NB4 (cell line): ENCODE measurements at regions not wholly inside any gene's neighbourhood (a gene's known extent, or its start where the extent isn't known, plus 50 kb on each side); places are given as distances from the start of the nearest gene placed in this dataset.

Source experiments
- DNase-seq: peaks from one replicate; pipeline ENCODE4 v3.0.0; 2010; ENCODE audit warnings: low read depth
- H3K4me3 ChIP-seq: one replicate; pipeline ENCODE4 v1.5.1; 2011; ENCODE audit warnings: mild to moderate bottlenecking, low read depth, low read length, moderate library complexity
- CTCF ChIP-seq: IDR thresholded peaks from one replicate; pipeline ENCODE4 v1.5.1; 2012; ENCODE audit warnings: low read depth, low read length
- MYC ChIP-seq: IDR thresholded peaks from 2 replicates; pipeline ENCODE4 v1.6.1; 2011; ENCODE audit warnings: low read depth, low read length
- POLR2A ChIP-seq: IDR thresholded peaks from 2 replicates; pipeline ENCODE4 v1.6.1; 2011; ENCODE audit warnings: mild to moderate bottlenecking; ENCODE audit not compliant: insufficient read length; ENCODE audit errors: extremely low read depth
- TF ChIP-seq, protein P1 (sequence below): IDR thresholded peaks from 2 replicates; pipeline ENCODE4 v1.6.1; 2011; ENCODE audit warnings: low read depth, low read length

DNA sequence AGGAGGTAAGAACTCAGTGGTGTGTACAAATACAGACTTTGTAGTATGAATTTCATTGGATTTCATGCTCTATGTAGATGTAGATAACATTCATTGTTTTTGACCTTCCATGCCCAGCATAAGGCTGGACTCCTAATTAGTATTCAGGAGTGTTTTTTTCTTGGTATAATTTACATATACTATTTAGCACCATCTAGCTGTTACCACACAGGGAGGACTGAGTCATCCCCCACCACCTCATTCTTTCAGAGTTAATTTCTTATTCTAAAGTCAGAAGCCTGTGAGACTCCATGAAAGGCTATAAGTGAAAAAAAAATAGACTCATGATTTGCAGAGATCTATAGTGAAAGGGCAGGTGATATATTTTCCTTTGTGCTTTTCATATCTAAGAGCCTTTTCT lies 555.0 kb downstream of the PRR16 start:
- DNase-seq, result no peak
- no peak overlapping the region for H3K4me3 ChIP-seq
- TF ChIP-seq, protein P1, sequence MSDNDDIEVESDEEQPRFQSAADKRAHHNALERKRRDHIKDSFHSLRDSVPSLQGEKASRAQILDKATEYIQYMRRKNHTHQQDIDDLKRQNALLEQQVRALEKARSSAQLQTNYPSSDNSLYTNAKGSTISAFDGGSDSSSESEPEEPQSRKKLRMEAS, result no peak
- TF ChIP-seq POLR2A, result no peak
- no peak for TF ChIP-seq CTCF
- TF ChIP-seq MYC, result no peak

- TF ChIP-seq, protein P1, result no peak
- TF ChIP-seq POLR2A (no peak), MYC (no peak), CTCF (no peak)
- no peak overlapping the region for H3K4me3 ChIP-seq
- no peak for DNase-seq
These were observed 555.6 kb downstream of the PRR16 start for GRCh38 chr5:121019734-121020133.

DNA sequence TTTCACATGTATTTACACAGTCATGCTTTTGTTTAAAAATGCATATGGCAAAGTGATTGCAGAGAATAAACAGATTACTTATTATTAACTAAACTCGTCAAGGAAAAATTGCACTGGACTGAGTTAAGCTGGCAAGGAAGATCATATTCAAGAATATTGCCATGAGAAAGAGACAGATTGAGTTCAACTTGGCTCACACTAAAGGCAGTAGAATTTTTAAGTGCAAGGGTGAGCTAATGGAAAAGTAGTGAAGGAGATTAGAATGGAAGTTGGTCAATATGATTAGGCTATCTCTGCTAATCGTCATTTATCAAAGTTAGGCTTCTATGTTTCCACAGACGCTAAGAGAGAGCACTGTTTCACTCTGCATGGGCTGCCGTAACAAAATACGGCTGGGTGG lies 557.6 kb downstream of the PRR16 start:
- no peak for DNase-seq
- H3K4me3 ChIP-seq, result no peak overlapping the region
- TF ChIP-seq MYC, result no peak
- TF ChIP-seq POLR2A, result no peak
- TF ChIP-seq, protein P1, result no peak
- TF ChIP-seq CTCF, result no peak

GRCh38 chr5:121024416-121025311 lies 560.6 kb downstream of the PRR16 start:
- TF ChIP-seq CTCF (no peak), POLR2A (no peak), MYC (no peak)
- TF ChIP-seq, protein P1, result no peak
- H3K4me3 ChIP-seq, result no peak overlapping the region
- no peak for DNase-seq

- no peak overlapping the region for H3K4me3 ChIP-seq
- DNase-seq, result no peak
- TF ChIP-seq, protein P1, result no peak
- TF ChIP-seq MYC (no peak), POLR2A (no peak), CTCF (no peak)
These were observed 561.6 kb downstream of the PRR16 start for GRCh38 chr5:121025671-121026070.
